GM18519 (cell line): ENCODE measurements at regions not wholly inside any gene's neighbourhood (a gene's known extent, or its start where the extent isn't known, plus 50 kb on each side); places are given as distances from the start of the nearest gene placed in this dataset.
A peak's percentile ranks its signal among the peaks of the same experiment; 100 is the strongest.

Experiments used
- ATAC-seq: cut with Tn5 transposase; IDR thresholded peaks from one replicate; pipeline ENCODE4 v1.9.1; 2021; ENCODE audit warnings: mild to moderate bottlenecking, moderate library complexity; ENCODE audit not compliant: unreplicated experiment, low FRiP score

GRCh38 chr3:43926055-43926454, 235.3 kb downstream of the ABHD5 start:
- ATAC-seq: no peak

- no peak for ATAC-seq
These were observed 242.2 kb downstream of the ABHD5 start for GRCh38 chr3:43932921-43933320.

DNA sequence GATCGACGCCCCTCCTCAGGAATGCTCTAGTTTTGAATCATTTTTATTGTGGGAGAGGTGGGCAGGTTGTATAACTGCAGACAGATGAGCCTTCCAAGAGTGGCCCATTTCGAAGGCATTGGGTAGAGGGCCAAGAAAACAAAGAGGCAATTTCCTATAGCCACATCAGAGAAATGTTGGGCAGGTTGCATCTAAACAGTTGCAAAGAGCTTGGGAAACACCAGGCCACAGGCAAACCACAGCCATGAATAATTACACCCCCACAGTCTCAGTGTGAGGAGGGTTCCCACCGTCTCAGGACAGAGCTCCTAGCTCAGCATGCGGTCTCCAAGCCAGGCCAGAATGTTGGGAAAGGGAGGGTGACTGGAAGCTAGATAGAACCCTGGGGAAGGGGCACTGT, 257.3 kb downstream of the ABHD5 start:
- no peak for ATAC-seq

DNA sequence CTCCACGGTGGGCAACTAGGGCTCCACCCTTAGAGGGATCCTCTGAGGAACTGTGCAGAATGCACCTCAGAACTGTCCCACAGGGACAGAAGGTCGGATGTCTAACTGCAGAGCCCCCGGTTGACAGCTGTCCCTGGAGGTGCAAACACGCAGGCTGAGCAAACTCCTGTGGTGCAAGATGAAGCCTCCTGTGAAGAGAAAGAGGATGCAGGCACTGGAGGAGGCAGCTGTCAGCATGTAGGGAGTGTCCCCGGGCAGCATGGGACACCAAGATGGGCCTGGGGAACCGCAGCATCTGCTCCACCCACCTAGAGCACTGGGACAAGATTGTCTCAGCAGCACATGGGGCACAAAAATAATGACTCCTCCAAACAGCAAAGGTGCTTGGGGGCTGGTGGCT, 258.9 kb downstream of the ABHD5 start:
- ATAC-seq: peak; percentile 53

GRCh38 chr3:43950775-43951174, 260.0 kb downstream of the ABHD5 start:
- ATAC-seq: no peak

DNA sequence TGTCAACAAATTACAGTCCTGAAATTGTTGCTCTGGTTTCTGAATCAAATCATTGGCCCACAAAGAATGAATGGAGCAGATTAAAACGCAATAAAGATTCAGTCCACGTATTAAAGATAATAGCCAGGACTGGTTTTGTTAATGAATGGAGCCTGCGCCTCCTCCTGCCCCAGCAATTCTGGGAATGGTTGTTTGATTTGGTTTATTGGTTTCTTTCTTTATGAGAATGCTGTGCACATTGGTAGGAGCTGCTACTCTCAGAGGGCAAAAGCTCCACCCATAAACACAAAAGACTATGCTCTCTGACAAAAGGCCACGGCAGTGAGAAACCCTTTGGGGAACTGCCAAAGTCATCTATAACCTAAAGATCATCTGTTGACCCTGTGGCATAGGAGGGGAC, 261.1 kb downstream of the ABHD5 start:
- no peak for ATAC-seq

DNA sequence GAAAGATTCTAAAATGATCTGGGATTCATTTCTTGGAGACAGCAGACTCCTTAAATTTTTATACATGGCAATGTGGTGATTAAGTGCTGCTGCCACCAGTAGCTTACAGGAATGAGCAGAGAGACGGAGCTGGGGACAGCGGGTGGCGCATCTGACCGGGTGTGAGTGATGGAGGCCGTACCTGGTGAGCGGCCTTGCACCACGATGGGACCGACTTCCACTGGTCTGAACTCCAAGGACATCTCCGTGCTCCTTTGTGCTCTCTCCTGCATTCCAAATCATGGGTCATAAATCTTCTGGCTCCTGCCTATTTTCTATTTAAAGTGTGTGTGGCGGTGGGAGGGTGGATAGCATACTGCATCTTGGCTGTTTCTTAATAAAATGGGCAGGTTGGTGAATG, 262.6 kb downstream of the ABHD5 start:
- ATAC-seq: no peak

DNA sequence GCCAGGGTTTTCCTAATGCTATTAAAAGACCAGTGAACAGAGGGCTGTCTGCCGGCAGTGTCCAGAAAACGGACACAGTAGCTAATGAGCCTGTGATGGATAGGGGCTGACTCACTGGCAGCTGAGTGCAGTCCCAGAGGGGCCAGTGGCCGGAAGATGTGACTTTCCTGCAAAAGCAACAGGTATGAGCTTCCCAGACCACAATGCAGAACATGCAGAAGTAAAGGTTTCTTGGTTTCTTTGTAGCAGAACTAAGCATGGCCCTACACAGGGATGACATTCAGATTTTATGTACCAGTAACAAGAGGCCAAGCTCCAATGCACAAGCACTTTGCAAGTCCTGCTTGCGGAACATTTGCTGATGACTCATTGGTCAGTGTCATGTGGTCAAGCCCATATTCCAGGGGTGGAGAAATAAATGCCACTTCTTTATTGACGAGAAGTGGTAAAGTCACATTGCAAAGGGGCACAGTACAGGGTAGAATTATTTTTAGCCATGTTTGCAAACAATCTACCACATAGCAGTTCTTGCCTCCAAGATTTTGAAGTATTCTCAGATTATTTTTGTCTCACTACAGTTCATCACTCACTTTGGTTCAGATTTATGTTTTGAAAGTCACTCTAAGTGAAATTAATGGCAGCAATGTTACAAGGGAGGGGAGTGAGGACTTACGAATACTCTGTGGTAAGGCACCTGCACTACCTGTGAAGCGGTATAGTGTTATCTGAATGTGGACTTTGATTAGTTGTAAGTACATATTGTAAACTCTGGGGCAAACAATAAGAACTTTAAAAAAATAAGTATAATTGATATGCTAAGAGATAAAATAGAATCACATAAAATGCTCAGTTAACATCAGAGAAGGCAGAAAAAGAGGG, 263.3 kb downstream of the ABHD5 start:
- ATAC-seq: no peak

GRCh38 chr3:43956945-43957344, 266.2 kb downstream of the ABHD5 start:
- no peak for ATAC-seq

GRCh38 chr3:43957553-43957952, 266.8 kb downstream of the ABHD5 start:
- peak; percentile 50 for ATAC-seq

DNA sequence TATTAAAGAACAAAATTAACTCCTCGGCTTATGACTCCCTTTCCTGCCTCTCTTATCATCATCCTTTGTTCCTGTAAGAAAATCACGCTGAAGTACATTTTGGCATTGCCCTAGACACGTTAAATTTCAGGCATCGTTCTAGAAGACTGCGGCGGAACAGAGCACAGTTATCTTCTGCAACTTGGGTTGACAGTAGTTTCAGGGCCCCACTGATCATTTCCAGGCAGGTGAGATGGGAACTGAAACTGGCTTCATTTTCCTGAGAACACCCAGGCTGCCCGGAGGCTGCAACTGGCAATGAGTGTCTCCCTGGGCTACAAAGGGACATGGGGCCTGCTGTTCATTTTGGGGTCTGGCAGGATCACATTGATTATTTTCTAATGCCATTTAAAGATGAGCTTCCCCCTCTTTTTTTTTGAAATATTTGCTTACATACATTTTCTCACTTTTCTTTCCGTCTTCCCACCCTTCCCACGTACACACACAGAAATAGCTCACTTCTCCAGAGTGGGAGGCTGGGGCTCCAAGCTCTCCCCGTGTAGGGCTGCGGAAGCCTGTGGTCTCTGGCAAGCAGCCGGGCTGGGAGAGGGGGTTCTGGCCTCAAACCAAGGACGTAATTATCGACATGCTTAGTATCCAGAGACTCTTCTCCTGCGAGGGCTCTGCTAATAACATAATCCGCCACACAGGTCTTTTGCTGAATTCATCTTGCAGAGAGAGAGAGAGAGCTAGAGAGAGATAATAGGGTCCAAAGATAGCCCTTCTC, 267.4 kb downstream of the ABHD5 start:
- no peak for ATAC-seq

DNA sequence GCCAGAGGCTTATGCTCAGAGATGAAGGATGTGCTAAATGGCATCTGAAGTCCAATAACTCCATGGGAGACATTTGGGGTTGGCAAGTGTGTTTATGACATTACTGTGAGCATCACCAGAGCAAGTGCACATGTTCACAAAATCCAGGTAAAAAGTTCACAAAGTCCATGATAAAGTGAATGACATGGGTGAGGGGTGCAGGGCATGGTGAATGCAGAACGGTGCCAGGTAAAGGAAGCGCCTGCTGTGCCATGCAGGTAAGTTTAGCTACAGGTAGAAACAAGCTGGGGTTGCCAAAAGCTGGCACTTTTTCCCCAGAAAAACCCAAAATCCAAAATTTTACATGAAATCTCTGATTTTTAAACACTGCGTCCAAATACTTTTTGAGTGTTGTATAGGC, 268.2 kb downstream of the ABHD5 start:
- ATAC-seq: no peak

DNA sequence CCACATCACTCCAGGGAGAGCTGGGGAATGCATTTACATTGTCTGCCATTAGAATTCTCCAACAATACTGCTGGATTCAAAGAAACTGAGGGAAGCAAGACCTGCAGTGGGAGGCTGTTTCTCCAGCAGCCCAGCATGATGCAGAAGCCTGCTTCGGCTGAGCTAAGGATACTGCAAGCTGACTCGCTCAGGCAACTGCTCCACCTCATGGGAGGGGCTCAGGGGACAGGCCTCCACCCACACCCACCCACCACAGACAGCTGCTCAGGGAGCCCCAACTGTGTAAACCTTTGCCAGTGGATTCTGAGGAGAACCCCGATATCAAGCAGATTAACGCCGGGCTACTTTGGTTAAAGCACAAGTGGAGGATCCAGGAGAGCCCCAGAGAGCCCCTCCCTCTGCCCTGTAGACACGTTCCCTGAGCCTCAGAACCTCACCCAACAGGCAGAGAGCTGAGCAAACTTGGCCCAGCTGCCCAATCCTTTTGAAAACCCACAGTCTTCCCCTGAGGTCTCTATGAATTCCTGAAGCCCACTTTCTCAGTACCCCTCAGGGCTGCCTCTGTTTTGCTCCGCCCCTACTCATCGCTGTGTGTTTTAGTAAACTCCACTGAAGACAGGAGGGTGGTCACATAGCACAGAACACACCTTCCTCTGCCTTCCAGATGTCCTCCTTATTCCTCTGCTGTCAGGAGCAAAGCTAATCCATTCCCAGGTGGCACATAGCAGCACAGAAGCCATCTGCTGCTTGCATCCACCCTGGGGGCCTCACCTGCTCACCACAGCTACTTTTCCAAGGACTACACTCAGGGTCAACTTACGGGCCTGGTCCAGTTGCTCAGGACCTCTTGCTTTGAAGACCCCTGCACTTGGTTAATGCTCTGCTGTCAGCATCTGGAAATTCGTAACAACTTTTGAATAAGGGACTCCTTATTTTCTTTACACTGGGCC, 269.0 kb downstream of the ABHD5 start:
- no peak for ATAC-seq

GRCh38 chr3:43960448-43960840, 269.7 kb downstream of the ABHD5 start:
- no peak for ATAC-seq

DNA sequence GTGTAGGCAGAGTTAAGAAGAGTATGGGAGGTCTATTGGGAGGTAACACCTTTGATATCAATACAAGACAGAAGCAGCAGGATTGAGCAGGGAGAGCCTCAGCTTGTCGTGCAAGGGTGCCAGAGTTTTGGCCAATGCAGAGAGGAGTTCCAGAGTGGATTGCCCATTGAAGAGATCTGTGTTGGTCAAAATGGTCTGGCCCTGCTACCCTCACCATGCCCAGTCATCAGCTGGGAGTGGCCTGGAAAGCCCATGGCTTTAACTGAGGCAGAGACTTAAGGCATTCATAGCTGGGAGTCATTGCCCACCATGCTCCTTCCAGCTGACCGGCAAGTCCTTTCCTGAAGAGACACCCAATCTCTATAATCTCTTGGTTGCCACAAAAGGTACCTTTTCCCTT, 271.3 kb downstream of the ABHD5 start:
- ATAC-seq: no peak

GRCh38 chr3:43963208-43963607, 272.5 kb downstream of the ABHD5 start:
- no peak for ATAC-seq

GRCh38 chr3:43964640-43965039, 273.9 kb downstream of the ABHD5 start:
- no peak for ATAC-seq

- ATAC-seq: no peak
These were observed 274.9 kb downstream of the ABHD5 start for GRCh38 chr3:43965656-43966055.

DNA sequence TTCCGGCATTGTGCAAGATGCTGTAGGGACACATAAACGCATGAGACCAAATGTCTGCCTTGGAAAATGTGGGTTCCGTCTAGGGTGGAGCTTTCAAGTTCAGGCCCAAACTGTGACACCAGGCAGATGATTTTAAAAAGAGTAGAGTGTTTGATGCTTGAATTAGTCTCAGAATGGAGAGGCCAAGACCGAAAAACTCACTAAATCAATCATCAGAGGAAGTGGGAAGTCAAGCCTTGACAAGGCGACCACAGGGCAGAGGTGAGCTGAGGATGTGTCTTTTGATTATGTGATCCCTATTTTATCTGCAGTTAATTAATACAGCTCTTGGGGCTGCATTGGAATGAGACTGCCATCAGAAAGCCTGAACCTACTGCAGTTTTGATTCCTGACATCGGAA, 275.4 kb downstream of the ABHD5 start:
- no peak for ATAC-seq

DNA sequence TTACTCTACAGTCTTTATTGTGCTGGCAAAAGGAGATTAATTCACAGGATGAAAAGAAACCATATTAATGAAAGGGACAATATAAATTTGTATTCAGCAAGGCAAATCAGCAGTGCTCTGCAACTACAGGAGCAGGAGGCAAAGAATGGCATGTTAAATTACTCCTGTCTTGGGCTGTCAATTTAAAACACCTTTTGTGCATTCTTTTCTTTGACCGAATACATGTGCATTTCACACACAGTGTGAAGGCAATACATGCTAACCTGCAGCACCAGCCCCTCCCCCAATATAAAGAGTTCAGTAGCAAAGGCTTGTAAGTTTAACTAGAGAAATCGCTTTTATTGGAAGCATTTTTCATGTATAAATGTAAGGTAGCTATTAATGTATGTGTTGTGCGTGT, 275.2 kb upstream of the TOPAZ1 start:
- no peak for ATAC-seq

DNA sequence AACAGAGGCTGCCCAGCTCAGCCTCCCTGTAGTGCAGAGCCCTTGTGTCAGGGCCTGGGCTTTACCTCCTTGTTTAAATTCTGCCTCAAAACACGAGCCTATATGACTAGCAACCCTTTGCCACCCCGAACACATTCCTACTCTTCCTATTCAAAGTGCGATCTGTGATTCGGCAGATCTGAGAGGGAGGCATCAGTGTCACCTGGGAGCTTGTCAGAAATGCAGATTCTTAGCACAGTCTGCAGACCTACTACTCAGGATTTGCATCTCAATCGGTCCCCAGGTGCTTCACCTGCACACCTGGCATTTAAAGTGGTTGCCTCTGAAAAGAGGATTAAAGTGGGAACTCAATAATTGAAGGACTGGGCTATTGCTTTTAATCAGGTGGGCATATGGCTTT, 273.2 kb upstream of the TOPAZ1 start:
- ATAC-seq: no peak
